ENCODE measurements at regions not wholly inside any gene's neighbourhood (a gene's known extent, or its start where the extent isn't known, plus 50 kb on each side); places are given as distances from the start of the nearest gene placed in this dataset.
"Not testable (repeated sequence)": the region's sequence is repeated elsewhere in the genome, so short reads cannot be mapped to it uniquely, and the experiment has no call there.

GRCh38 chr5:163947848-163948666 is 442.6 kb downstream of the MAT2B start:
- Histone ChIP-seq H3K36me3 (ENCODE audit: insufficient read depth, low read length) (no peaks in the 10 kb centered on the region), H3K4me1 (ENCODE audit: insufficient read depth, low read length) (no peaks in the 10 kb centered on the region), H3K4me2 (ENCODE audit: insufficient read depth, low read length) (no peak overlapping the region), H3K9me3 (ENCODE audit: low read depth, low read length) (no peaks in the 10 kb centered on the region), H3K79me2 (ENCODE audit: insufficient read depth, low read length) (no peaks in the 10 kb centered on the region), H3K27me3 (ENCODE audit: insufficient read depth, low read length) (no peaks in the 10 kb centered on the region), H2AFZ (ENCODE audit: low read length) (no peak overlapping the region), H3K4me3 (ENCODE audit: insufficient read depth, low read length) (no peak overlapping the region), H3K27ac (ENCODE audit: low read depth, low read length) (no peak overlapping the region), H4K20me1 (ENCODE audit: insufficient read depth, low read length) (no peaks in the 10 kb centered on the region)
- no peak for TF ChIP-seq CTCF (IDR thresholded peaks at IDR 0.05; ENCODE audit: extremely low read depth, low read depth, low read length)
- DNase-seq (ENCODE audit: insufficient read length, low spot score, missing footprints): no peak

- Histone ChIP-seq H3K27me3 (ENCODE audit: insufficient read depth, low read length) (no peaks in the 10 kb centered on the region), H3K4me3 (ENCODE audit: insufficient read depth, low read length) (no peak overlapping the region), H3K4me2 (ENCODE audit: insufficient read depth, low read length) (no peak overlapping the region), H3K4me1 (ENCODE audit: insufficient read depth, low read length) (no peaks in the 10 kb centered on the region), H3K36me3 (ENCODE audit: insufficient read depth, low read length) (no peaks in the 10 kb centered on the region), H3K27ac (ENCODE audit: low read depth, low read length) (no peak overlapping the region), H3K79me2 (ENCODE audit: insufficient read depth, low read length) (no peaks in the 10 kb centered on the region), H3K9me3 (ENCODE audit: low read depth, low read length) (no peaks in the 10 kb centered on the region), H4K20me1 (ENCODE audit: insufficient read depth, low read length) (no peaks in the 10 kb centered on the region), H2AFZ (ENCODE audit: low read length) (no peak overlapping the region)
- DNase-seq (ENCODE audit: insufficient read length, low spot score, missing footprints): no peak
- no peak for TF ChIP-seq CTCF (IDR thresholded peaks at IDR 0.05; ENCODE audit: extremely low read depth, low read depth, low read length)
Observed at GRCh38 chr5:163950248-163950647, 444.8 kb downstream of the MAT2B start.

GRCh38 chr5:163951069-163951468 is 445.6 kb downstream of the MAT2B start:
- Histone ChIP-seq H3K36me3 (ENCODE audit: insufficient read depth, low read length) (no peaks in the 10 kb centered on the region), H3K4me3 (ENCODE audit: insufficient read depth, low read length) (no peak overlapping the region), H2AFZ (ENCODE audit: low read length) (no peak overlapping the region), H3K9me3 (ENCODE audit: low read depth, low read length) (no peaks in the 10 kb centered on the region), H3K27me3 (ENCODE audit: insufficient read depth, low read length) (no peaks in the 10 kb centered on the region), H3K79me2 (ENCODE audit: insufficient read depth, low read length) (no peaks in the 10 kb centered on the region), H4K20me1 (ENCODE audit: insufficient read depth, low read length) (no peaks in the 10 kb centered on the region), H3K4me2 (ENCODE audit: insufficient read depth, low read length) (no peak overlapping the region), H3K4me1 (ENCODE audit: insufficient read depth, low read length) (no peaks in the 10 kb centered on the region), H3K27ac (ENCODE audit: low read depth, low read length) (no peak overlapping the region)
- DNase-seq (ENCODE audit: insufficient read length, low spot score, missing footprints): no peak
- TF ChIP-seq CTCF (IDR thresholded peaks at IDR 0.05; ENCODE audit: extremely low read depth, low read depth, low read length): no peak

- Histone ChIP-seq H3K9me3 (ENCODE audit: low read depth, low read length) (no peaks in the 10 kb centered on the region), H3K4me2 (ENCODE audit: insufficient read depth, low read length) (no peak overlapping the region), H3K27me3 (ENCODE audit: insufficient read depth, low read length) (no peaks in the 10 kb centered on the region), H3K36me3 (ENCODE audit: insufficient read depth, low read length) (no peaks in the 10 kb centered on the region), H4K20me1 (ENCODE audit: insufficient read depth, low read length) (no peaks in the 10 kb centered on the region), H3K27ac (ENCODE audit: low read depth, low read length) (no peak overlapping the region), H3K4me3 (ENCODE audit: insufficient read depth, low read length) (no peak overlapping the region), H3K79me2 (ENCODE audit: insufficient read depth, low read length) (no peaks in the 10 kb centered on the region), H2AFZ (ENCODE audit: low read length) (no peak overlapping the region), H3K4me1 (ENCODE audit: insufficient read depth, low read length) (no peaks in the 10 kb centered on the region)
- peak; percentile 45 for DNase-seq (ENCODE audit: insufficient read length, low spot score, missing footprints)
- no peak for TF ChIP-seq CTCF (IDR thresholded peaks at IDR 0.05; ENCODE audit: extremely low read depth, low read depth, low read length)
Observed at GRCh38 chr5:163953901-163954300, 448.5 kb downstream of the MAT2B start.

- H3K4me3 ChIP-seq (ENCODE audit: insufficient read depth, low read length); H3K36me3 ChIP-seq (ENCODE audit: insufficient read depth, low read length); H3K4me1 ChIP-seq (ENCODE audit: insufficient read depth, low read length); H2AFZ ChIP-seq (ENCODE audit: low read length); H4K20me1 ChIP-seq (ENCODE audit: insufficient read depth, low read length); H3K79me2 ChIP-seq (ENCODE audit: insufficient read depth, low read length); H3K27me3 ChIP-seq (ENCODE audit: insufficient read depth, low read length); DNase-seq (ENCODE audit: insufficient read length, low spot score, missing footprints); H3K27ac ChIP-seq (ENCODE audit: low read depth, low read length); H3K9me3 ChIP-seq (ENCODE audit: low read depth, low read length); H3K4me2 ChIP-seq (ENCODE audit: insufficient read depth, low read length): not testable (repeated sequence)
Observed at GRCh38 chr5:163961230-163961629, 455.8 kb downstream of the MAT2B start.
